Endothelial cell of umbilical vein (primary cell): ENCODE measurements at regions not wholly inside any gene's neighbourhood (a gene's known extent, or its start where the extent isn't known, plus 50 kb on each side); places are given as distances from the start of the nearest gene placed in this dataset.

Experiments used
- BruUV-seq: library from RNA; stranded (reverse); fragments of 400-500 nt; replicated peaks from 2 replicates; lab custom pipeline; 2021; lab: Mats Ljungman, UMichigan
- CTCF ChIA-PET: fragments of 300-600, 350-600 bp; sonication (Branson Sonifier 250); formaldehyde crosslinking; loops from one replicate; lab custom pipeline; 2021; ENCODE audit warnings: antibody characterized with exemption, inconsistent platforms; lab: Charles Lee
- POLR2A ChIA-PET: fragments of 300-600, 350-600 bp; sonication (Branson Sonifier 250); formaldehyde crosslinking; loops from one replicate; lab custom pipeline; 2021; ENCODE audit warnings: antibody characterized with exemption, inconsistent platforms; lab: Charles Lee
- DNase-seq: peaks from one replicate; pipeline ENCODE4 v3.0.0-alpha.2; 2011; ENCODE audit warnings: low read depth, low spot score
- FAIRE-seq: peaks from 2 replicates; lab custom pipeline; 2011; peaks lifted over from hg19 to GRCh38; lab: Jason Lieb, UNC
- H2AFZ ChIP-seq: 2 replicates; pipeline ENCODE4 v1.6.0; 2012; ENCODE audit warnings: low read depth, low read length, control low read depth, inconsistent platforms
- H3K27ac ChIP-seq: 2 replicates; pipeline ENCODE4 v1.5.1; 2011; ENCODE audit warnings: low read depth, mild to moderate bottlenecking, control low read depth, low read length, moderate library complexity; ENCODE audit not compliant: insufficient read depth
- H3K27me3 ChIP-seq, 2 experiments: 2 replicates each; pipeline versions ENCODE4 v1.6.0 to v1.6.1; 2011; ENCODE audit warnings: low read length in 2 of 2, mixed read lengths in 1 of 2; ENCODE audit not compliant: control insufficient read depth in 2 of 2, insufficient read depth in 2 of 2
- H3K36me3 ChIP-seq, 2 experiments: 2 replicates in 1 of 2; 3 replicates in 1 of 2; pipeline ENCODE4 v1.5.1; 2011; ENCODE audit warnings: low read length in 2 of 2, mild to moderate bottlenecking in 1 of 2, moderate library complexity in 1 of 2; ENCODE audit not compliant: control insufficient read depth in 2 of 2, insufficient read depth in 2 of 2; ENCODE audit errors: extremely low read depth in 1 of 2
- H3K4me1 ChIP-seq: 3 replicates; pipeline ENCODE4 v1.5.1; 2011; ENCODE audit warnings: mild to moderate bottlenecking, low read length; ENCODE audit not compliant: control insufficient read depth, insufficient read depth; ENCODE audit errors: extremely low read depth
- H3K4me2 ChIP-seq: 2 replicates; pipeline ENCODE4 v1.6.1; 2011; ENCODE audit warnings: low read length, control low read depth, mixed read lengths; ENCODE audit not compliant: insufficient read depth
- H3K4me3 ChIP-seq, 3 experiments: fragments of 200-600 bp in 1 of 3; sonication (generic), shearing (Covaris generic) in 1 of 3; replicated peaks in 1 of 3; 2 replicates each; pipeline ENCODE4 v1.5.1; 2011 to 2016; ENCODE audit warnings: control low read depth in 3 of 3, low read length in 3 of 3, mild to moderate bottlenecking in 2 of 3, inconsistent platforms in 1 of 3, low read depth in 1 of 3, moderate library complexity in 1 of 3; ENCODE audit not compliant: insufficient read depth in 1 of 3
- H3K79me2 ChIP-seq: 2 replicates; pipeline ENCODE4 v1.6.0; 2012; ENCODE audit warnings: low read length, inconsistent platforms; ENCODE audit not compliant: control insufficient read depth, insufficient read depth
- H3K9ac ChIP-seq: replicated peaks from 2 replicates; pipeline ENCODE3; 2011; ENCODE audit warnings: low read length, control low read depth; ENCODE audit not compliant: insufficient read depth; ENCODE audit errors: extremely low read depth
- H3K9me1 ChIP-seq: replicated peaks from 3 replicates; pipeline ENCODE4 v1.6.0; 2011; ENCODE audit warnings: mild to moderate bottlenecking, low read length; ENCODE audit not compliant: control insufficient read depth, insufficient read depth; ENCODE audit errors: extremely low read depth
- H3K9me3 ChIP-seq: replicated peaks from 2 replicates; pipeline ENCODE4 v1.5.1; 2012; ENCODE audit warnings: low read length, inconsistent platforms; ENCODE audit not compliant: control insufficient read depth, insufficient read depth
- H4K20me1 ChIP-seq: replicated peaks from 2 replicates; pipeline ENCODE3; 2011; ENCODE audit warnings: mild to moderate bottlenecking, low read length; ENCODE audit not compliant: control insufficient read depth, insufficient read depth; ENCODE audit errors: extremely low read depth
- EZH2 ChIP-seq: IDR thresholded peaks from 2 replicates; pipeline ENCODE4 v1.6.1; 2012; ENCODE audit warnings: borderline replicate concordance, low read depth, mild to moderate bottlenecking, moderate library complexity, low read length, inconsistent platforms; ENCODE audit not compliant: severe bottlenecking
- FOS ChIP-seq: IDR thresholded peaks from 2 replicates; pipeline ENCODE4 v1.6.1; 2011; ENCODE audit warnings: mild to moderate bottlenecking, low read length, moderate library complexity, borderline replicate concordance; ENCODE audit not compliant: insufficient read depth
- GATA2 ChIP-seq: IDR thresholded peaks from 2 replicates; pipeline ENCODE4 v1.7.0; 2011; ENCODE audit warnings: low read depth, mild to moderate bottlenecking, moderate library complexity, mixed read lengths, low read length; ENCODE audit not compliant: insufficient read length, insufficient read depth
- JUN ChIP-seq: IDR thresholded peaks from 2 replicates; pipeline ENCODE4 v1.6.1; 2011; ENCODE audit warnings: borderline replicate concordance, low read depth; ENCODE audit not compliant: insufficient read length, insufficient read depth
- MAX ChIP-seq: IDR thresholded peaks from 2 replicates; pipeline ENCODE4 v1.6.1; 2011; ENCODE audit not compliant: insufficient read depth, insufficient read length
- MYC ChIP-seq: IDR thresholded peaks from one replicate; pipeline ENCODE4 v1.6.1; 2011; ENCODE audit warnings: mild to moderate bottlenecking, low read depth, low read length
- POLR2A ChIP-seq: IDR thresholded peaks from 2 replicates; pipeline ENCODE4 v1.6.1; 2012; ENCODE audit warnings: low read depth, mild to moderate bottlenecking, control low read depth, low read length
- POLR2AphosphoS5 ChIP-seq: IDR thresholded peaks from 2 replicates; pipeline ENCODE4 v1.6.1; 2012; ENCODE audit warnings: low read depth, mild to moderate bottlenecking, control low read depth, low read length, moderate library complexity; ENCODE audit not compliant: insufficient read depth
- dilution Hi-C: fragments of 300-500 bp; cut with MboI; formaldehyde crosslinking; loops from one replicate; pipeline ENCODE4 v1.15.0; 2019; ENCODE audit warnings: low sequenced_read_pairs; ENCODE audit not compliant: extremely low pct_ligation_motif_present
- intact Hi-C: fragments of 100-400 bp; cut with micrococcal nuclease; formaldehyde crosslinking; loops from one replicate; pipeline ENCODE4 v1.10.0; 2022
- TF ChIP-seq, protein P1 (sequence below), 2 donors: IDR thresholded peaks; 1 replicate in 1 of 2; 2 replicates in 1 of 2; pipeline ENCODE4 v1.5.1; 2011; ENCODE audit warnings: low read length in 2 of 2, mild to moderate bottlenecking in 2 of 2, moderate library complexity in 2 of 2, control low read depth in 1 of 2, inconsistent platforms in 1 of 2, low read depth in 1 of 2; ENCODE audit not compliant: insufficient read depth in 1 of 2; ENCODE audit errors: extremely low read depth in 1 of 2

DNA sequence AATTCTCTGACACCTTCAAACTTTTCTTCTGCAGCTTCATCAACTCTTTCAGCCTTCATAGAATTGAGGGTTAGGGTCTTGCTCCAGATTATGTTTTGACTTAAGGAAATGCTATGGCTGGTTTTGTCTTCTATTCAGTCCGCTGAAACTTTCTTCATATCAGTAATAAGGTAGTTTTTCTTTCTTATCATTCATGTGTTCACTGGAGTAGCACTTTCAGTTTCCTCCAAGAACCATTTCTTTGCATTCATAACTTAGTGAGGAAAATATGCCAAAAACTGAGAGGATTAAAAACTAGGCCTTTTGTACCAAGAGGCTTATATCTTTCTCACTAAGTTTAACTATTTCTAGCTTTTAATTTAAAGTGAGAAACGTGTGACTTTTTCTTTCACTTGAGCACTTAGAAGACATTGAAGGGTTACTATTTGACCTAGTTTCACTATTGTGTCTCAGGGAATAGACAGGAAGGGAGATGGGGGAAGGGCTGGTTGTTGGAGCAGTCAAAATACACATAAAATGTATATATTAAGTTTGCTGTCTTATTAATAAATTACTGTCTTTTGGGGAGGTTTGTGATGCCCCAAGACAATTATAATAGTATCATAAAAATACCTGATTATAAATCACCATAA lies 1110.1 kb downstream of the TBL1XR1 start:
- H3K4me2 ChIP-seq, result no peak overlapping the region
- ChIA-PET CTCF (interaction anchor here (1.0 kb wide), 1 partner anchor 13 kb away, joined by 3 read pairs; no protein-coding TSS in a partner anchor), POLR2A (no interaction called here)
- no peaks in the 10 kb centered on the region for H3K9me1 ChIP-seq
- no peak overlapping the region for H3K27ac ChIP-seq
- no peak overlapping the region for H2AFZ ChIP-seq
- H3K4me3 ChIP-seq, result no peak overlapping the region
- no peak overlapping the region for H3K9ac ChIP-seq
- H4K20me1 ChIP-seq, result no peaks in the 10 kb centered on the region
- H3K27me3 ChIP-seq, result no peaks in the 10 kb centered on the region
- intact Hi-C loops (no loop called here), dilution Hi-C loops (no loop called here)
- no peak for TF ChIP-seq MAX
- TF ChIP-seq MYC, result no peak
- TF ChIP-seq FOS, result no peak
- no peak for TF ChIP-seq POLR2AphosphoS5
- no peak for TF ChIP-seq GATA2
- TF ChIP-seq JUN, result no peak
- TF ChIP-seq EZH2, result no peak
- TF ChIP-seq, protein P1, sequence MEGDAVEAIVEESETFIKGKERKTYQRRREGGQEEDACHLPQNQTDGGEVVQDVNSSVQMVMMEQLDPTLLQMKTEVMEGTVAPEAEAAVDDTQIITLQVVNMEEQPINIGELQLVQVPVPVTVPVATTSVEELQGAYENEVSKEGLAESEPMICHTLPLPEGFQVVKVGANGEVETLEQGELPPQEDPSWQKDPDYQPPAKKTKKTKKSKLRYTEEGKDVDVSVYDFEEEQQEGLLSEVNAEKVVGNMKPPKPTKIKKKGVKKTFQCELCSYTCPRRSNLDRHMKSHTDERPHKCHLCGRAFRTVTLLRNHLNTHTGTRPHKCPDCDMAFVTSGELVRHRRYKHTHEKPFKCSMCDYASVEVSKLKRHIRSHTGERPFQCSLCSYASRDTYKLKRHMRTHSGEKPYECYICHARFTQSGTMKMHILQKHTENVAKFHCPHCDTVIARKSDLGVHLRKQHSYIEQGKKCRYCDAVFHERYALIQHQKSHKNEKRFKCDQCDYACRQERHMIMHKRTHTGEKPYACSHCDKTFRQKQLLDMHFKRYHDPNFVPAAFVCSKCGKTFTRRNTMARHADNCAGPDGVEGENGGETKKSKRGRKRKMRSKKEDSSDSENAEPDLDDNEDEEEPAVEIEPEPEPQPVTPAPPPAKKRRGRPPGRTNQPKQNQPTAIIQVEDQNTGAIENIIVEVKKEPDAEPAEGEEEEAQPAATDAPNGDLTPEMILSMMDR (IDR thresholded peaks at IDR 0.05; ENCODE audit: extremely low read depth in 1 of 2, insufficient read depth in 1 of 2, low read depth in 1 of 2, low read length in 2 of 2), result no peak
- TF ChIP-seq POLR2A, result no peak
- FAIRE-seq, result no peak
- H3K79me2 ChIP-seq, result no peaks in the 10 kb centered on the region
- BruUV-seq, result no TSS peak
- no peaks in the 10 kb centered on the region for H3K9me3 ChIP-seq
- DNase-seq, result no peak
- H3K4me1 ChIP-seq, result no peaks in the 10 kb centered on the region
- no peaks in the 10 kb centered on the region for H3K36me3 ChIP-seq
